Putamen (tissue), 1 donor: ENCODE measurements at regions not wholly inside any gene's neighbourhood (a gene's known extent, or its start where the extent isn't known, plus 50 kb on each side); places are given as distances from the start of the nearest gene placed in this dataset.

Experiments used
- DNase-seq: peaks from one replicate; pipeline ENCODE4 v3.0.0-alpha.2; 2016; ENCODE audit warnings: low spot score

DNA sequence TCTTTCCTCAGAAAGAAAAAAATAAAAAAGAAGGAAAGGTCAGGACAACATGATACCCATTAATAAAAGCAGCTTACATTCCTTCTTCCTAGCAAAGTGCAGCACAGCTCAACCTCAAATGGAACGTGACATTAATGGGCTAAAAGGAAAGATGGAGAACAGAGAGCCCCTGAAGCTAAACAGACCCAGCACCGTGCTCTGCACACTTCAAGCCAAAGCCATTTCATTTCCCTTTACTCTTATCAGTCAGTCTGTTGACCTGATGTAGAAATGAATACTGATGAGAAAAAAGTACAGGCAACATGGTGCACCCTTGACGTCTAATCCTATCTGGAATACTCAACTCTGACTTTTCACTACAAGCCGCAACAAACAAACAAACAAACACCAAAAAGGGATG lies 57.7 kb upstream of the EDNRA start:
- DNase-seq = no peak

DNA sequence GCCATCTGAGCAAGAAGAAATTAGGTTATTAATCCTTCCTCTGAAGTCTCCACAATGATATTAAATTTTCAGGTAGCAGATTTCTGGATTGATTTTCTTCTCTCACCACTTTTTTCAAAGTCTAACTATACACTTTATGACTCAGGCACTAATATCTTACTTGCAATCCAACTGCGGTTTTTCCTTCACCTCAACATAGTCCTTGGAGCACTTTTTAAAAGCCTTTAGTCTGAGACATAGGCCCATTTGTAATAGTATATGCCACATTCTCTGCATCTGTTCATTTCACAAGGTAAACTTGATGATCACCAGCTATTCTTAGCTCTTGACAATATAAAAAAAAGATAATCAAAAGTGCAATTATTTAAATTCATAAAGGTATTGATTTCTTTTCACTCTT lies 55.9 kb upstream of the EDNRA start:
- no peak for DNase-seq

DNA sequence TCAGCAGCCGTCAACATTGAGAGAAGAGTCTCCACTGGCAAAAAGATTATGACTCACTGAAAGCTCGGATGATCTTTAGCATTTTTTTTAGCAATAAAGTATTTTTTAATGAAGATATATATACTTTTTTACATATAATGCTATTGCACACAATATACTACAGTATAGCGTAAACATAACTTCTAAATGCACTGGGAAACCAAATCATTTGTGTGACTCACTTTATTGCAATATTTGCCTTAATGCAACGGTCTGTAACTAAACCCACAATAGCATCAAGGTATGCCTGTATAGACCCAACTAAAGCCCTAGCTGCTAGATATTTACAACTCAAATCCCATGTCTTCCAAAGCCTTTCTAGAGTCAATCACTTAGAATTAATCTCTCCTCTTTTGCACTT lies 52.3 kb upstream of the EDNRA start:
- no peak for DNase-seq

DNA sequence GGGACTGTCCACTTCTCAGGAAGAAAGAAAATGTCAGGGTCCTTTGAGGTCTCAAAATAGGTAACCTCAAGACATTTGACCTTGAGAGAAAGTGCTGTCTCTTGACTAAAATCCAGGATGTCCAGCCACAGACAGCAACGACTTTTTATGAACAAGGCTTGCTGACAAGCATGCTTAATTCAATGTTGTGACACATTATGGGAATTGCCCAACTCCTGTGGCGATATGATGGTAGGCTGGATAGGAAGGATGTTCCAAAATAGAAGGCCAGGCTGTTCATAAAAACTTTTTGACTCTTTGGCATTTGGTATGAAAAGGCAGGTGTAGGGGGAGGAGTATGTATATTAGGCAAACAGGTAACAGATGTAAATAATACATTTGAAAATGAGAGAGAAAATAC lies 50.8 kb upstream of the EDNRA start:
- no peak for DNase-seq
